ENCODE measurements at regions not wholly inside any gene's neighbourhood (a gene's known extent, or its start where the extent isn't known, plus 50 kb on each side); places are given as distances from the start of the nearest gene placed in this dataset.

- TF ChIP-seq CTCF (IDR thresholded peaks at IDR 0.05; ENCODE audit: insufficient read depth, low read length) (no peak), POLR2AphosphoS5 (IDR thresholded peaks at IDR 0.05; ENCODE audit: low read depth) (no peak), REST (IDR thresholded peaks at IDR 0.05; ENCODE audit: insufficient replicate concordance, low read depth) (no peak)
Observed at GRCh38 chr4:127084666-127085065, 548.1 kb upstream of the INTU start.

Measured in HL-60 (cell line).